Heart left ventricle (tissue), 13 donors: ENCODE measurements at regions not wholly inside any gene's neighbourhood (a gene's known extent, or its start where the extent isn't known, plus 50 kb on each side); places are given as distances from the start of the nearest gene placed in this dataset.

Experiments used
- CTCF ChIP-seq, 12 donors: fragments of 200-600 bp; sonication (generic) in 4 of 12; IDR thresholded peaks; one replicate each; pipeline versions ENCODE4 v1.5.0 to v1.8.0; 2018 to 2022; ENCODE audit warnings: antibody characterized with exemption in 12 of 12, mild to moderate bottlenecking in 5 of 12
- POLR2A ChIP-seq, 2 donors: fragments of 450-650 bp; IDR thresholded peaks; one replicate each; pipeline ENCODE4 v1.6.1; 2017; ENCODE audit warnings: antibody characterized with exemption in 2 of 2, mild to moderate bottlenecking in 2 of 2, moderate library complexity in 2 of 2
- donor health status: ischemic (EF 13 %, LVEDD 7.1; RV severe dilation, severe dysfunction).
- donor health status: DM: no; HTN: yes; CAD: no.
- donor health status: DM: no; HTN: no; CAD: no.
- donor health status: ischemic (EF 25% LVEDD 6.9; RV normal size, moderate dysfunction).
- donor health status: ischemic (EF 25% LVEDD 5.7; RV mildly dilated, moderate dysfunction).
- donor health status: ischemic (EF 35%, LVEDD 5.7; RV mildly dilated, moderate dysfunction).
- donor health status: nonischemic (EF 11% LVEDD 7.7; RV severe dilation, severe dysfunction).
- donor health status: DM: yes; HTN: yes; CAD: no.
- donor health status: PGD.
- donor health status: ischemic (EF 29% LVEDD 5.4; RV normal size, mild dysfunction).
- donor health status: nonischemic (EF 23%, LVEDD 6.1; RV moderate dilation, normal function).

GRCh38 chr6:144758602-144759001 is 473.5 kb downstream of the UTRN start:
- TF ChIP-seq CTCF (IDR thresholded peaks at IDR 0.05) (no peak), POLR2A (IDR thresholded peaks at IDR 0.05) (no peak)
